HEK293 (cell line): ENCODE measurements at regions not wholly inside any gene's neighbourhood (a gene's known extent, or its start where the extent isn't known, plus 50 kb on each side); places are given as distances from the start of the nearest gene placed in this dataset.

Source experiments
- OSR2 ChIP-seq: fragments of 450-650 bp; formaldehyde crosslinking; IDR thresholded peaks from 2 replicates; pipeline ENCODE4 v1.5.1; 2016; ENCODE audit warnings: missing biosample characterization, missing genetic modification characterization
- OVOL3 ChIP-seq: fragments of 450-650 bp; formaldehyde crosslinking; IDR thresholded peaks from 2 replicates; pipeline ENCODE4 v1.5.1; 2016; ENCODE audit warnings: missing biosample characterization, missing genetic modification characterization
- ZFP37 ChIP-seq: fragments of 450-650 bp; formaldehyde crosslinking; IDR thresholded peaks from 2 replicates; pipeline ENCODE4 v1.5.1; 2016; ENCODE audit warnings: missing biosample characterization, missing genetic modification characterization
- ZNF549 ChIP-seq: fragments of 450-650 bp; IDR thresholded peaks from 2 replicates; pipeline ENCODE4 v1.5.1; 2018; ENCODE audit warnings: missing biosample characterization, missing genetic modification characterization, mild to moderate bottlenecking, inconsistent platforms, moderate library complexity
- ZNF747 ChIP-seq: fragments of 450-650 bp; formaldehyde crosslinking; IDR thresholded peaks from 2 replicates; pipeline ENCODE4 v1.5.1; 2016; ENCODE audit warnings: missing biosample characterization, missing genetic modification characterization
- ZNF76 ChIP-seq: fragments of 450-650 bp; formaldehyde crosslinking; IDR thresholded peaks from 2 replicates; pipeline ENCODE4; 2016; ENCODE audit warnings: low read depth, missing biosample characterization, missing genetic modification characterization, borderline replicate concordance
- TF ChIP-seq, protein P1 (sequence below): fragments of 450-650 bp; formaldehyde crosslinking; IDR thresholded peaks from 2 replicates; pipeline ENCODE4 v1.5.1; 2016; ENCODE audit warnings: missing biosample characterization, missing genetic modification characterization
- TF ChIP-seq, protein P2 (sequence below): fragments of 450-650 bp; IDR thresholded peaks from 2 replicates; pipeline ENCODE4 v1.5.1; 2018; ENCODE audit warnings: missing biosample characterization, missing genetic modification characterization

DNA sequence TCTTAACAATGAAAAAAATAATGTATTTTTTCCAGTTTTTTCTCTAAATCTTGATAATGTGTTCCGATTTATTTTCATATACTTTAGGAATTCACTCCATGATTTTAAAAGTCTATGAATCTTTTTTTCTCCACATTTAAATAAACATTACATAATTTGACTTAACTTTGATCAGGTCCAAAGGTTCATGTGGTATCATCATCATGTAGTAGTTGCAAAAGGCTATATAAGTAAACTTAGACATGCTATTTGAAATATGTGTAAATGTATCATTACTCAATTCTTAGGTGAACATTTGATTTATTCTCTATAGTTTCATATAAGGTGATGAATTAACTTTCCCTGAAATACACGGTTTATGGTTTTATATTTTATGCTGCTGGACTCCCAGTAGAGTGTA is 2197.0 kb upstream of the RAG2 start:
- TF ChIP-seq, protein P1, sequence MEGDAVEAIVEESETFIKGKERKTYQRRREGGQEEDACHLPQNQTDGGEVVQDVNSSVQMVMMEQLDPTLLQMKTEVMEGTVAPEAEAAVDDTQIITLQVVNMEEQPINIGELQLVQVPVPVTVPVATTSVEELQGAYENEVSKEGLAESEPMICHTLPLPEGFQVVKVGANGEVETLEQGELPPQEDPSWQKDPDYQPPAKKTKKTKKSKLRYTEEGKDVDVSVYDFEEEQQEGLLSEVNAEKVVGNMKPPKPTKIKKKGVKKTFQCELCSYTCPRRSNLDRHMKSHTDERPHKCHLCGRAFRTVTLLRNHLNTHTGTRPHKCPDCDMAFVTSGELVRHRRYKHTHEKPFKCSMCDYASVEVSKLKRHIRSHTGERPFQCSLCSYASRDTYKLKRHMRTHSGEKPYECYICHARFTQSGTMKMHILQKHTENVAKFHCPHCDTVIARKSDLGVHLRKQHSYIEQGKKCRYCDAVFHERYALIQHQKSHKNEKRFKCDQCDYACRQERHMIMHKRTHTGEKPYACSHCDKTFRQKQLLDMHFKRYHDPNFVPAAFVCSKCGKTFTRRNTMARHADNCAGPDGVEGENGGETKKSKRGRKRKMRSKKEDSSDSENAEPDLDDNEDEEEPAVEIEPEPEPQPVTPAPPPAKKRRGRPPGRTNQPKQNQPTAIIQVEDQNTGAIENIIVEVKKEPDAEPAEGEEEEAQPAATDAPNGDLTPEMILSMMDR = no peak
- TF ChIP-seq, protein P2, sequence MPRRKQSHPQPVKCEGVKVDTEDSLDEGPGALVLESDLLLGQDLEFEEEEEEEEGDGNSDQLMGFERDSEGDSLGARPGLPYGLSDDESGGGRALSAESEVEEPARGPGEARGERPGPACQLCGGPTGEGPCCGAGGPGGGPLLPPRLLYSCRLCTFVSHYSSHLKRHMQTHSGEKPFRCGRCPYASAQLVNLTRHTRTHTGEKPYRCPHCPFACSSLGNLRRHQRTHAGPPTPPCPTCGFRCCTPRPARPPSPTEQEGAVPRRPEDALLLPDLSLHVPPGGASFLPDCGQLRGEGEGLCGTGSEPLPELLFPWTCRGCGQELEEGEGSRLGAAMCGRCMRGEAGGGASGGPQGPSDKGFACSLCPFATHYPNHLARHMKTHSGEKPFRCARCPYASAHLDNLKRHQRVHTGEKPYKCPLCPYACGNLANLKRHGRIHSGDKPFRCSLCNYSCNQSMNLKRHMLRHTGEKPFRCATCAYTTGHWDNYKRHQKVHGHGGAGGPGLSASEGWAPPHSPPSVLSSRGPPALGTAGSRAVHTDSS (tag by site-specific recombination) = no peak
- no peak for TF ChIP-seq OSR2 (tag by site-specific recombination)
- TF ChIP-seq ZNF76 (tag by site-specific recombination) = no peak
- TF ChIP-seq ZNF549 (tag by site-specific recombination) = no peak
- no peak for TF ChIP-seq ZFP37 (tag by site-specific recombination)
- no peak for TF ChIP-seq ZNF747 (tag by site-specific recombination)
- no peak for TF ChIP-seq OVOL3
